Glomerular visceral epithelial cell (primary cell): ENCODE measurements at regions not wholly inside any gene's neighbourhood (a gene's known extent, or its start where the extent isn't known, plus 50 kb on each side); places are given as distances from the start of the nearest gene placed in this dataset.

ENCODE experiments used
- DNase-seq: peaks from one replicate; pipeline ENCODE4 v3.0.0-alpha.2; 2016; ENCODE audit errors: extremely low spot score

DNA sequence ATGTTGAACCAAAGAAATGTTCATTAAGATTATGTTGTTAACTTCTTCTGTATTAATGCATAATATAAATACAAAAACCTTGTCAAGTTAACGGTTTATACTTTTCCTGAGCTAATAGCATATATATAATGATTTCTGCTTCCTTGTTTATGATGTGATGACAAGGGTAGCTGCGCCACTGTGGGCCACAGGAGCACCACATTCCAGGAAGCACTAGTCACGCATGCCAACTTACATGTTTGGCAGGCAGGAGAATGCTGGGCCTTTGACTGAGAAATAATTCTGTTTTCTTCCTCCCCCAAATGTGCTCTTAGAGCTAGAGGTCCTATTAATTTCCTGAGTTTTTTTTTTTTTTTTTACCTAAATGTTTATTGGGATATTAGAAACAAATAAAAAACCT, 262.0 kb downstream of the TGIF2LY start:
- peak; percentile 1 for DNase-seq
